ENCODE measurements at regions not wholly inside any gene's neighbourhood (a gene's known extent, or its start where the extent isn't known, plus 50 kb on each side); places are given as distances from the start of the nearest gene placed in this dataset.
"Not testable (repeated sequence)": the region's sequence is repeated elsewhere in the genome, so short reads cannot be mapped to it uniquely, and the experiment has no call there.

DNA sequence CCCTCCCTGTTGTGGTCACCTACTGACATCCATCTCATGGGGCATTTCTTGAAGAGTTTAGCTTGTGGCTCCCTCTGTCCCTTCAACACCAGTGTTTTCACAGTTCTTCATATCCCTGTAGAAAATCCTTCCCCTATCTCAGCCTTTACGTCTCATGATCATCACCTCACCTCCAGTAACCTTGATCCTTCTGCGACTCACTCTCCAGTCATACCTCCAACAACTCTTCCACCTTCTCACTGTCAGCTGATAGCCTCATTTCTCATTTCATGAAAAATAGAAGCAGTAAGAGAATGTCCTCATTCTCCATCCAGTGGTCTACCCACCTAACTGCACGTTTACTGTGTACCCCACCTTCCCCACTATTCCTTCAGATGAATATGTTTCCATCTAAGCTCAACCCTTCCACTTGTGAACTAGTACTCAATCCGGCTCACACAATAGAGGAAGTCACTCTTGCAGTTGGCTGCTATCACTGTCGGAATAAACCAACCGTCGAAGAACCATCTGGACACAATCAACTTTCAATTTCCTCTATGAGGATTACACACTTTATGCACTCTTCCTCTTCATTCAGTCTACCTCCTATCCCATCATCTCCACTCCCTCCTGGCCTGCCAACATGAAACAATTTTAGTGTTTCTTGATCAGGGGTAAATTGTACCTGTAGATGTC lies 256.0 kb downstream of the AHR start:
- no peak for DNase-seq (ENCODE audit: low read depth in 4 of 4, low spot score in 1 of 4)

DNA sequence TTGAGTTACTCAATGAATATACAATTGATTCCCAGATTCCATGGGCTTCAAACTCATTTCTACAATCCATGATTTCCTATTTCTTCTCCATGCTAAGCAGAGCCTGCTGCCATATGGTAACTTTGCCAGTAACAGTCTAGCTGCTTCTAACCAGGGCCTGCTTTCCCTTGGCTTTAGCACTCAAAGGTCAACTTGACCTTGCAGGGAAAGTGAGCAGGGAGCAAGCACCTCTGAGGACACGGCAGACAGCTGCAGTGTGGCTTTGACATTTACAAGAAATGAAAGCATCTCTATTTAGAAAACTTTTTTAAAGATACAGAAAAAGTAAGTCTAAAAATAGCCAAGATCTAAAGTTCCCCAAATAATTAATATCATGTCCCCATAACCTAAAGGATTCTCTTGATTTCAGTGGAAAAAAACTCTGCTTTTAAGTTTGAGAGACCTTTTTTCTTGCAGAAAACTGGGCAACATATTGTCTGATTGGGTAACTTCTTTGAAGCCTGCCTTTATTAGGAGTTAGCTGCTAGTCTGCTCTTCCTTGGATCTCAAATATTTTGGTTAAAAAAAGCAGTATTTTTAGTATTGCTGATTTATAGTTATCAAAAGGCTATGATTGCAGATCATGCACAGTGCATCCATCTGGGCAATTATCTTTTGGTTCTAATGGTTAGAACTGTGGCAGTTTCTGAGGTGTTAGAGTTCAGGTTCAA lies 257.9 kb downstream of the AHR start:
- DNase-seq (ENCODE audit: low read depth in 4 of 4, low spot score in 1 of 4), result no peak

DNA sequence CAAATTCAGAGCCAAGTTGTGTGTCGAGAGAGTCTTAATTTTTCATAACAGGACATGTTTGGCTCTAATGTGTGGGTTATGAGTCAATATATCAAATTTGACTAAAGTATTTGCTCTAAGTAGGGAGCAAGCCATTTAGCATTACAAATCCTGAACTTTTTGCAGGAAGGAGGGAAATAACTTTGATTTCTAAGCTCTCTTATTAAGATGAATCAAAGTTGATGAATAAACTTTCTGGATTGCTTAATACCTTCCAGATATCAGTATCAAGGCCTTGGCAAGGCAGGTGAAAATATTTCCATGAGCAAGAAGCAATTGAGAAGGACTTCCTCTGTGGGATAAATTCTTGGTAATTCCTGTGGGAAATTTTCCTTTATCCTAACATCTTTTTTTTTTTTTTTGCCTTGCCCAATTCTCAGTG lies 258.8 kb downstream of the AHR start:
- DNase-seq (ENCODE audit: low read depth in 4 of 4, low spot score in 1 of 4), result no peak

DNA sequence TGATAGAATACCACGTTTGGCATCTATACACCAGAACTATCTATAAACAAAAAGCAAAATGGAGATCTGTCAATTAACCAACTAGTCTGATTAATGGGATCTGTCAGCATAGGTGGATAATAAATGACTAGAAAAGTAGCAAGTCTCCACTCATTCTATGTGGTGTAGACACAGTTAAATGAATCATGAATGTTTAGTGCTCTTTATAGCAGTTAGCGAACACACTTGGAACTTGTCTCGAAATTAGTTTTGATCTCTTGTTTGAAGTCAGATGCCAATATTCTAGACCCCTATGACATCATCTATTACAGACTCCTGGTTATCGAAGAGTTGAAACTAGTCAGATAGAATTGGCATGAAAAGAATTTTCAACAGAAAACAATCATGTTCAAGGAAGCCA lies 259.7 kb downstream of the AHR start:
- DNase-seq (ENCODE audit: low read depth in 4 of 4, low spot score in 1 of 4), result no peak

DNA sequence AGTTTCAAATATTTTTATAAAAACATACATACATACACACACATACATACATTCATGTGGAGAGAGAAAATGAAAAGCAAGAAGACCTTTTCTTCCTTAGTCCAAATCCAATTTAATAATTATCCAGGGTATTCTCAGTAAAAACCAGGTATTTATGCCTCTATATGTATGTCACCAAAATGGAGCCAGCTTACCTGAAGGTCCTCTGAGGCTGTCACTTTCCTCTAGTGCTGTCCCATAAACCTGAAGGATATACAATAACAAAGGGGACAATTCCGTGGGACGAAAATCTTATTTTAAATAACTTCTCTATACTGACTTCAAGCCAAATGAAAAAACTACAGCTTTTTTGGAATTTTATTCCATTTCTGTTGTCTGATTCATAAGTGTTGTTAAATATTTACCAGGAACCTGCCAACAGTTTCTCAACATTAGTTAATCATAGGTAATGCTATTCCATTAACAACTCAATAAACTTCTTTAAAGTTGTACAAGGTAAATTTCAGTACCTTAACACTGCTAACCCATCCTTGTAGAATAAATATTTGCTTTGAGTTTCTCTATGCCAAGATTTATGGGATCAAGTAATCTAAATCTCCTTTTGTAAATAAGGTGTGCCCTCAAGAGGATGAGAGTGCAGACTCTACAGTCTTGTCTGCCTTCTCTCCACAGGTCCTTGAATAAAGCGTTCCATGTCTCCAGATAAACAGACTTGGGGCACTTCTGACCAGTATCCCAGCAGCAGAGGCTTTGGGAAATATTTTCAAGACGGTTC lies 260.3 kb downstream of the AHR start:
- no peak for DNase-seq (ENCODE audit: low read depth in 4 of 4, low spot score in 1 of 4)

DNA sequence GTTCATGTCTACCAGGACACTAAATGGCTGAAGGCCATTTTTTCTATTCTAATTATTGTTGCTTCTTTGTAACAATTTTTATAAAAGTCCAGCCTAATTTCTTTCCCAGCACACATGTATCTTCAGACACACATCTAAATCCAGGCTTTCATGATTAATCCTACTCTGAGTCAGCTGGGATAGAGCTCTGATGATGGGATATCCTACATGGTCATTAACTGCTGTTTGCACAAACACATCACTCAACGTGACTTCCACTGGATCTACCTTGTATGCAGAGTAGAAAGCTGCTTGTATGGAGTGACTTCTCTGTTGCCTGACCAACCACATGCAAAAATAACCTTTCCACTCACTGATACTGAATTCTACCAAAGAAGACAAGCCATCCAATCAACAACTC lies 260.9 kb downstream of the AHR start:
- DNase-seq (ENCODE audit: low read depth in 4 of 4, low spot score in 1 of 4), result no peak

DNA sequence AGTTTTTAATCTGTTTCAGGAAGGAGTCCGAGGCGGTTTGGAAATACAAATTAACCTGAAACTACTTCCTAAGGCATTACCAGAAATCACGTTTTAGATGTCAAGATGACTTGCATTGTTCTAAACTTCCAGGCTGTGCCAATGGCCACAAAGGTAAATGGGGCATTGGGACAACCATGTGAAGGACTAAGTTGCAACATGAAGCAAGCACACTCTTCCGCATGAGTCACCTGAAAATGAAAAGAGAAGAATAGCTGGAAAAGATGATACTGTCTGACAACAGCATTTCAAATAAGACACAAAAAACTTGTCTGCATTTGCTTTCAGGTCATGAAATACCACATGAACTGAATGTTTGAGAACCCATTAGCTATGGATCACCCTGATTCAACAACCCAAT lies 262.1 kb downstream of the AHR start:
- DNase-seq (ENCODE audit: low read depth in 4 of 4, low spot score in 1 of 4), result no peak

DNA sequence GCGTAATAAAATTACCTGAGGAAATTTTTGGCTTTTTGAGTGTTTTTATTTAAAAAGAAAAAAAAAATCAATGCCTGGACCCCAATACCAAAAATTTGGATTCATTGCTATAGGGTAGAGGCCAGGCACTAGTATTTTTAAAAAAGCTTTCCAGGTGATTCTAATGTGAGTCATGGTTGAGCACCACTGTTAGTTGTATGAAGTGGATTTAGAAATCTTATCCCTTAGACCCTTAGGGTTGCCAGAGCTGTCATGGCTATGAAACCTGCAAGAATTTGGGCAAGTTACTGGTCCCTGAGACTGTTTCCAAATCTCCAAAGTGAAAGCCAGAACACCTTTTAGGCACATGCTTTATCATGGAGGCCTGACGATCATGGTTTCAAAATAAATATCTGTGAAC lies 262.5 kb downstream of the AHR start:
- no peak for DNase-seq (ENCODE audit: low read depth in 4 of 4, low spot score in 1 of 4)

DNA sequence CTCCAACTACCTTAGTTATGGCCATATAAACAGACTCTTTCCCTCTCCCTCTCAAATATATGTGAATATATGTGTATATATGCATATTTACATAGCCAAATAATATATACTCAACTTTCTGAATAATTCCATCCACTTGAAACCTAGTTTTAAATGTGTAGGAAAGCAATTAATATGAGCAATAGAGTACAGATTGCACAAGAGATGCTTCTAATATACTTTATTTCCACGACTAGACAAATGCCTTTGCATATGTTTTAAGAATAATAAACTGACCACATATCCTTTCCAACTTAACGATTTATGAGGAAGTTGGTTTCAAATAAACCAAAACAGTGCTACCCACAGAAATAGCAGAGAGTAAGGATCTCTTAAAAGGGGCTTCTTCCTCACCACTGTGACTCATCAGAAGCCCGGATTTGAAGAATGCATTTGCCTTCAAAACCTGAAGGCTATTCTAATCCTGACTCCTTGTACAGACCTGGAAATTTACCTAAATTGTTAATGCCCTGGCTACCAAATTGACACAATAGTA lies 266.3 kb downstream of the AHR start:
- no peak for DNase-seq (ENCODE audit: low read depth in 4 of 4, low spot score in 1 of 4)

DNA sequence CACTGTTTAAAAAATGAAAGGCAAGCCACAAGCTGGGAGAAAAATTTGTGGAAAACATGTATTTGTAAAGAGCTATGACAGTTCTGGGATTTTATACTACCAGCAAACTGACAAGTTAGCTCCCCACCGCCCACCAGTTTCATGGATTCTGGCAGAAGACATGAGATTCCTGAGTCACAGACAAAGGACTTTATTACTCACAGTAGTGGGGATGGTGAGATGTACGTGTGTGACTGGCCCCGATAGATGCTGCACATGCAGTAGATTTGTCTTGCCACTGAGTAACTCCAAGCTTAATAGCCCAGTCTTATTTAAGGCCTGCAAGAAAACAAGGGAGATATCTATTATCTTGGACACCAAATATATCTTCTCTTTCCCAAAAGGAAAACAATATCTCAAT lies 281.7 kb downstream of the AHR start:
- DNase-seq (ENCODE audit: low read depth in 4 of 4, low spot score in 1 of 4), result no peak

DNA sequence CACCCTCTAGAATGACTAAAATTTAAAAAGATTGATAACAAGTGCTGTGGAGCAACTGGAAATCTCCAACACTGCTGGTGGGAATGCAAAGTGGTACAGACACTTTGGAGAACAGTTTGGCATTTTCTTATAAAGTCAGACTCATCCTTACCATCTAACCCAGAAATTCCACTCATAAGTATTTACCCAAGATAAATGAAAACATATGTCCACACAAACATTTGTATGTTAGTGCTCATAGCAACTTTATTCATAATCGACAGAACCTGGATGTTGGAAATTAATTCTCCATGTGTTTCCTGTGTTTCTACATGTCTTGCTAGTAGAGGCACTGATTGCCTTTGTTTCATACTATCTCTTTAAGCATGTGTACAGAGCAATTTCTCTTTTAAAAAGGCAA lies 282.4 kb downstream of the AHR start:
- no peak for DNase-seq (ENCODE audit: low read depth in 4 of 4, low spot score in 1 of 4)

DNA sequence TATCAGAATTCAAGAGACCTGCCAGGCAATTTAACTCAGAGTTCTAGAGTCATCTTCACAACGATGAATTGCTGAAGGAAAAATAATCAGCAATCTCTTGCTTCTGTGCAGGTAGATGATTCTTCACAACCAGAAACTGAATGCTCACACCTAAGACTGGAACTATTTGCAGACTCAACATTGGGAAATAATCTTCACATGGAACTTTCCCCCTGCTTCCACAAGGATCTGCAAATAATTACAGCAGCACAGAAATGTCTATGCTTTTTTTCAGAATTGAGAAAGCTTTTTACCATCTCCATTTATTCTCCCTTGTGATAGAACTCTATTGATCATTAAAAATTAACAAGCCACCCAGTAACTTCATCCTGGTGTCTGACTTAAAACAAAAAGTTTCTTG lies 282.8 kb downstream of the AHR start:
- no peak for DNase-seq (ENCODE audit: low read depth in 4 of 4, low spot score in 1 of 4)

DNA sequence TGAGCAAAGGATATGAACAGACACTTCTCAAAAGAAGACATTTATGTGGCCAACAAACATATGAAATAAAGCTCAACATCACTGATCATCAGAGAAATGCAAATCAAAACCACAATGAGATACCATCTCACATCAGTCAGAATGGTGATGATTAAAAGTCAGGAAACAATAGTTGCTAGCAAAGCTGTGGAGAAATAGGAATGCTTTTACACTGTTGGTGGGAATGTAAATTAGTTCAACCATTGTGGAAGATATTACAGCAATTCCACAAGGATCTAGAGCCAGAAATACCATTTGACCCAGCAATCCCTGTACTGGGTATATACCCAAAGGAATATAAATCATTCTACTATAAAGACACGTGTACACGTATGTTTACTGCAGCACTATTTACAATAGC lies 284.2 kb downstream of the AHR start:
- not testable (repeated sequence) for DNase-seq (ENCODE audit: low read depth in 4 of 4, low spot score in 1 of 4)

DNA sequence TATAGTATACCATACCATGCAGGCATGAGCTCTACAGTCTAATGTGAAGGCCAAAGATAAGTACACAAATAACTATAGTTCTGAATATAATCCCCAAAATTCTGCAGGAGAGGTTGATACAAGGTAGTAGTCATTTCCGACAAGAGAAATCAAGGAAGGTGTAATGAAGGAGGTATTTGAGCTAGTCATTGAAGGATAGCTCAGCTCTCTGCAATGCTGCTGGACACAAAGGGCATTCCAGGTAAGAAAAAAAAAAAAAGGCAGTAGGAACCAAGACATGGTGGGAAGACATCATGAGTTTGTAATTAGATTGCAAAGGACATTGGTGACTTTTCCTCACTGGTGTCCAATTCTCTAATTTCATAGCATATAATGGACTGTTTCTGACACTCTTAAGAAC lies 285.3 kb downstream of the AHR start:
- no peak for DNase-seq (ENCODE audit: low read depth in 4 of 4, low spot score in 1 of 4)

DNA sequence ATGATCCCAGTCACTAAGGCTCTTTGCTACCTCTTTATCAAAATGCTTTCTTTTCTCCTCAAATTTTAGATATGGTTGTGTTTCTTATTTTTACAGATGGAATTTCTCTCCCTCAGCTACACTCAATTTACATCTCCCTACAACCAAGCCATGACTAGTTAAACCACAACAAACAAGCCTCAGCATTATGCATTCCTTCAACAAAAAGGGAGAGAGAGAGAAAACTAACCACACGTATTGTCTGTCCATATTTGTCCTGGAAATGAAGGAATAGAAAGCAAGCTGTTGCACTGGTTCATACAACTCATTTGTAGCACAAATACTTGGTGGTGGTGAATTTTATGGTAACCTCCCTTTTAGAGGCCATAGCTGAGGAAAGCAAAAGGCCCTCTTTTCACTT lies 286.4 kb downstream of the AHR start:
- DNase-seq (ENCODE audit: low read depth in 4 of 4, low spot score in 1 of 4), result no peak

DNA sequence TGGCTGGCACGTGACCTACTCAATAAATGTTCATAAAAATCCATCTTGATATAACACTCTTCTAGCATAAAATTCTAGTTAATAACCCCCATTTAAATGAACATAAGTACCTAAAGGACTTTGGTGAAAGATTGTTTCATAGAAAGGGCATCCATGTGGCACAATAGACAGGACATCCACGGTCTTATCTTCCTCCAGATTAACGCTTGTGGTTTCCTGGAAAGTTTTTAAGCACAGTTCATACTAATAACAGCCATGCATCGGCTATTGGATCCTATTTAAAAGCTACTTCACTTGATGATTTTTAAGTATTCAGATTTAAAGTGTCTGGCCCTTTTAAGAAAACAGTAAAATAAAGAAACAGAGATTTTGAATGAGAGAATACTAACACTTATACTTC lies 288.3 kb downstream of the AHR start:
- DNase-seq (ENCODE audit: low read depth in 4 of 4, low spot score in 1 of 4), result no peak

DNA sequence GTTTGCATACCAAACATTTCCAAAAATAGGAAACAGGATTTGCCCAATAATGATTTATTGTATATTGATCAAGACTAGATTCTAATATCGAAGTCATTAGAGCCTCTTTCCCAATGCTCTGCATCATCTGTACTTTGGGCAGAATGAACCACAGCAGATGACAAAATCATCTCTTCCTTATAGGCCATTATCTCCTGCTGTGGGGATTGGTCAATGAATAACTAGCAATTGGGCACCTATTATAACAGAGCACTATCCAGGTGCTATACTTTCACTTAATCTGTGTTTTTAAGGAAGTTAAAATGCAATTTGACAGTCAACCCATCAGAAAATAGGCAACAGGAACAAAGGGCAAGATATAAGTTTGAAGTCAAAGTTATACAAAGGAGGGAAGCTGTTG lies 290.3 kb downstream of the AHR start:
- no peak for DNase-seq (ENCODE audit: low read depth in 4 of 4, low spot score in 1 of 4)

DNA sequence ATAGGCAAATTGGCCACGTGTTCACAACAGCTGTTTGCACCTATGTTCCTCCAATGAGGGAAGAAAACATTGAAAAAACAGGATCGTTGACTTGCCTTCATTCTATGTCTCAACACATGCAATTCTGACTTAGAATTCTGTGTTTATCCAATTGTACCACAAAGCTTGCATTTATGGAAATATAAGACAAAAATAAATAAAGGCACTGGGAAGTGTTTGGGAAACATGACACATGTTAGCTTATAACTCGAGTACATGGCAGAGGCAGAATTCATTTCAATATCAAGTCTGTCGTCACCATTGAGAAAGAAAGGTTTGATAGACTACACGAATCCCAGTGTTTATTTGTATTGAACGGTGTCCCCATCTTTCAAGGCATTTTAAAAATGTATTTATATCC lies 291.2 kb downstream of the AHR start:
- no peak for DNase-seq (ENCODE audit: low read depth in 4 of 4, low spot score in 1 of 4)

DNA sequence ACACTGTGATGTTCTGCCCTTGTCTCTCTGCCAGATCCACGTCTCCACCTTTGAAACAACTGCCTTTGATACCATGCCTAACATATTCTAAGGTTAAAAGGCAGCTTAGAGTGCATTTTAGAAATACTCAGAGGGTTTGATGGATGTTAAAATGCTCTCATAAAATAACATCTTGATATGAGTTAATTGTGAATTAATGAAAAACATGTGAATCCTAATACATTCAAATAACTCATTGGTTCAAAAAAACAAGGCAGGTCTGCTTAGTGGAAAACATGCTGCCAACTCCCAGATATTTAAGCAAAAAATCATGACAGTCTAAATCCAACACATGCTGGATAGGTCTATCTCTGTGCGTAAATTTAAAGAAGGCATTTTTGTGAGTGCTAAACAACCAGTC lies 291.8 kb downstream of the AHR start:
- DNase-seq (ENCODE audit: low read depth in 4 of 4, low spot score in 1 of 4), result no peak

DNA sequence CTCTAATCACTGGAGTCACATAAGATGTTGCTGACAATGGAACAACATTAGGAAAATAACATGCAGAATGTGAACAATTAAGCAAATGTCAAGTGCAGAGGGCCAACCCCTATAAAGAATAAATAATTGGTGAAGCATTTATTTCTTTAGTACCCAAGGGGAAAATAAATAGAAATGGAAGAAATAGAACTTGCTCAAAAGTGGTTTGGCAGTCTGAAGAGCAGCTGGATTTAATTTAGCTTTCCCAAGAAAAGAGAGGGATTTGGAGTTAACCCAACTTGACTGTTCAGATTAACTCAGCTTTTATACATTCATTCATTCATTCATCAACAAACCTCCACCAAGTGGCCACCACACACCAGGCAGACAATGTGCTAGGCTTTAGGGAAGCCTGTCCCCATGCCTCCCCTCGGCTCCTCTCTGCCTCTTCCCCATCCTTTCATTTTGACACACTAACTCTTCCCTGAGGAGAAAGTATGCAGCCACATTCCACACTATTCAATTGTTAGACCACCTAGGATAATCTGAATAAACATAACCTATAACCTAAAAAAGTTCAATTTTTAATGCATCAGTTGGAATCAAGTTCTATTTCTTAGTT lies 295.5 kb downstream of the AHR start:
- no peak for DNase-seq (ENCODE audit: low read depth in 4 of 4, low spot score in 1 of 4)

DNA sequence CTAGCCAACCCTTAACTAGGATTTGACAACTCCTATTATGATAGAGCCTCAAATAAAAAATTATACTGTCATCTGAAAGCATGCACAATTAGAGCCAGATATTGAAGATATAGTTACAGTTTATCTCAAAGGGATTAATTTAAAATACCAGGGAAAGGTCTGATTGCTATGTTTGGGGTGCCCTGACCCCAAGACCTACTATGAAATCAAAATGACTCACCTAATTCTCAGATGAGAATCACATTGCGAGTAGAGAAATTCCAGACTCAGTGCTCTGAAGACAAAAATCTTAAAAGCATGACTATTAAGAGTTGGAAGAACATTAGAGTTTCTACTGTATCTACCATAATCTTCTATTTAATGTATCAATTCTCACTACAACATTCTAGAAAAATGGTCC lies 297.1 kb downstream of the AHR start:
- DNase-seq (ENCODE audit: low read depth in 4 of 4, low spot score in 1 of 4), result no peak

DNA sequence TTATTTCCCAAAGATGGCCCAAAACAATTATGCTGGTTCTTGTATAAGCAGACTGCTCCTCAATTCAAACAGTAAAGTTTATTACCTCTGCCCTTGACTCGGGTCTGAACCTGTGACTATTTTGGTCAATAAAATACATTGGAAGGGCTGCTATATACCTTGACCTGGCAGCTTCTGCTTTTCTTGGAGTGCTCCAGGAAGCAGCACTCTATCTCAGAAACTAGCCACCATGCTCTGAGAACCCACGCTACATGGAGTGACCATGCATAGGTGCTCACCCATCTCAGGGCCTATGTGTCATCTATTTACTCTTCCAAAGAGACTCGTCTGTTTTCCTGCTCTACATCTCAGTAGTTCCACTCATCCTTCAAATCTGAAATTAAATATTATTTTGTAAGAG lies 299.9 kb downstream of the AHR start:
- DNase-seq (ENCODE audit: low read depth in 4 of 4, low spot score in 1 of 4), result no peak
